GM19351 (cell line): ENCODE measurements at regions not wholly inside any gene's neighbourhood (a gene's known extent, or its start where the extent isn't known, plus 50 kb on each side); places are given as distances from the start of the nearest gene placed in this dataset.

Experiments
- ATAC-seq: cut with Tn5 transposase; IDR thresholded peaks from one replicate; pipeline ENCODE4 v1.9.1; 2021; ENCODE audit warnings: mild to moderate bottlenecking, moderate library complexity; ENCODE audit not compliant: unreplicated experiment

- no peak for ATAC-seq
Measured at GRCh38 chr16:50925758-50926357, 184.0 kb downstream of the CYLD start.

DNA sequence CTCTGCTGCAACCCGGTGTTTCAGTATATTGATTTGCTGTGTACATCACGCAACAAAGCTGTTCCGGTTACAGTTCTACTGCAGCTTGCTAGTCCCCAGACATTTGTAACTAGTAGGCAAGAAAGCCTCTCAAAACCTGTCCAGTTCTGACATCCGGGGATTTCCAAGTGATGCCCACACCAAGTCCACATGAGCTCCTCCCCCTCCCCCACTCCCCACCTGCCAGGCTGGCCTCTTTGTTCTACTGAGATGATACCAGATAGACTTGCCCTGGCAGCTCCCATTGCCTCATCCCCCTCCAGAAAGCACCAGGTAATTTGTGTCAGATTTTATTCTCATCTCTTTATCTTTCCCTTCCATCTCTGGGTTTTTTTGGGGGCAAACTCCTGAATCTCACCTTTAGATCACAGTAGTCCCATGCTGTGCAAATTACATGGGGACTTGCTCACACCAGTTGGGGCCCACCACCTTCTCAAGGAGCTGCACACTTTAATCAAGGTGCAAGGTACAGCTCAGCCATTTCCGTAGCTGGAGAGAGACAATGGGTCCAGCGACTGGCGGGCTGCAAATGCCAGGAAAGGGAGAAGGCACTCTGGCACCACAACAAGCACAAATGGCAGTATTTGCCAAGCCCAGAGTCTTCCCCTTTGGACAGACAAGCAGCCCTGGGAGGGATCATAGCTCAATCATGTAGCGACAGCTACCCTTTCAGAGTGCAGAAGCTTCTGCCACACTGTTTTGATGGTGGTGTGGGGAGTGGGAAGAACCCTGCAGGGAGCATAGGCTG, 183.1 kb downstream of the CYLD start:
- no peak for ATAC-seq

DNA sequence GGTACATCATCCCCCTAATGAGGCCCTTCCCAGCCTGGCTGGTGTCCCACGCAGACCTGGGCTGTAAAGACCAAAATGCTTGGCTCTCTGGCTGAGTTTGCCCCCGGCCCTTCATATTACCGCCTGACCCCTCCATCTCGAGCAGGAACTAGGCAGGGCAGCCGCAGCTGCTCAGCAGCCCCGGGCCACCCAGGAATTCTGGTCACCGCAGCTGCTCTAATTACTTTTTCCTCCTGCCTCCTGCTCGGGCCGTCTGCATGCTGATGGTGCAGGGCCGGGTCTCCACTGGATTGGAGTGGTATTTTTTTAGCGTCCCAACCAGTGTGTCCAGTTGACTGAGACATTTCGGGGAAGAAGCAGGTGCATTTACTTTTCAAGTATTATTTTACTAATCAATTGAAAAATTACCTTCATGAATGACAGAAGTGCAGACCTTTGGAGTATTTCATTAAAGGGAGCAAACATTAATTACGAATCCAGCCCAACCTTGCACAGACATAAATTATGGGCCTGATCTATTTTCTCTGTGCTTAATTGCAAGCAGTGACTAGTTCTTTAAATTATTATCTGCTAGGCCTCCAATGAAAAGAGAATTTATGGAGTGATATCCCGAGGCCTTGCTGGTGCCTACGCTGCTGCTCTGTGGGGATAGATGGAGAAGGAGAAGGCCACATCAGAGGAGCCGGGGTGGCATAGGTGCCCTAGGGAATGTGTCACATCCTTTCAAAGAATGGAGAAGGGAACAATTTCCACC, 176.2 kb downstream of the CYLD start:
- ATAC-seq = no peak

DNA sequence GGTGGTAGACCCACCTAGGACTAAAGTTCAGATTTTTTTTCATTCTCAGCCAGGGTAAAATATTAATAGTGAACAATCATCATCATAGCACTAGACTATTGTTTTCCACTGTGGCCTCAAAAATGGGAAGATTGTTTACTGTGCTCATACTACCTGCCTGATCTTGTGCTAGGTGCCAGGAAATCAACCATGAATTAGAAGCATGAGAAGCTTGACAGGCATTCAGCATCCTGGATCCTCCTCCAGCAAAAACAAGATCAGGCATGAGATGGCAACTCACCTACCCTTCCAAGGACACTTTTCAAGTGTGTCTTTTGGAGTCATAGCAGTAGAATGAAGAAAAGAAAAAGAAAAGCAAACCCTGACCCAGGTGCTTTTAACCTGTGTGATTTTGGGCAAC, 174.2 kb downstream of the CYLD start:
- no peak for ATAC-seq

GRCh38 chr16:50915120-50915519, 173.2 kb downstream of the CYLD start:
- no peak for ATAC-seq

GRCh38 chr16:50910736-50911100, 168.8 kb downstream of the CYLD start:
- ATAC-seq = no peak

GRCh38 chr16:50909831-50910735, 168.2 kb downstream of the CYLD start:
- no peak for ATAC-seq

DNA sequence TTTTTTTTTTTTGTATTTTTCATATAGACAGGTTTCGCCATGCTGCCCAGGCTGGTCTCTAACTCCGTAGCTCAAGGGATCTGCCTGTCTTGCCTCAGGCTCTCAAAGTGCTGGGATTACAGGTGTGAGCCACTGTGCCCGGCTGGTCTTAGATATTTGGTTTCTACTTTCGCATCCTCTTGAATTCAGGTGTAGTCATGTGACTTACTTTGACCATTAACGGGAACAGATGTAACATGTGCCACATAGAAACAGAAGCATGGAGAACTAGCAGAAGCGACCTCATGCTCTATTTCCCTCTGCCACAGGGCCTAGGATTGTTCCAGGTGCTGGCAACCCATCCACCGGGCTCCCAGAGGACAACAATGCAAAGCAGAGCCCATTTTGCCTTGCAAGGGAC, 166.6 kb downstream of the CYLD start:
- ATAC-seq = no peak

DNA sequence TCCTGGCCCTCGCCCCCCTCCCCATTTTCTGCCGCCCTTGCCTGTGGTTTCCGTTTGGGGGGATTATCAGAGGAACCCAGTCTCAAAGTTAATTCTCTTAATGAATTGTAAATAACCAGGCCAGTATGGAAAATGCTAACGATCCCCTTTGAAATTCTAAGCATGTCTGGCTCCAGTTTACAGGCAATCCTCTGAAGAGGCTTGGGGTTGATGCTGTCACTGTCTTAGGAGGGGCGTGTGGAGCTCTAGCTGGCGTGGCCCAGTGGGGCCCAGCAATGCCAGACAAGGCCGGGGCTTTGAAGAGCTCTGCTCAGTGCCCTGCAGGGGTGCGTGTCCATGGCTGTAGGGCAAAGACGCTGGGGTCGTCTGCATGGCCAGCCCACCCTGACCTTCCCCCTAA, 164.6 kb downstream of the CYLD start:
- no peak for ATAC-seq

DNA sequence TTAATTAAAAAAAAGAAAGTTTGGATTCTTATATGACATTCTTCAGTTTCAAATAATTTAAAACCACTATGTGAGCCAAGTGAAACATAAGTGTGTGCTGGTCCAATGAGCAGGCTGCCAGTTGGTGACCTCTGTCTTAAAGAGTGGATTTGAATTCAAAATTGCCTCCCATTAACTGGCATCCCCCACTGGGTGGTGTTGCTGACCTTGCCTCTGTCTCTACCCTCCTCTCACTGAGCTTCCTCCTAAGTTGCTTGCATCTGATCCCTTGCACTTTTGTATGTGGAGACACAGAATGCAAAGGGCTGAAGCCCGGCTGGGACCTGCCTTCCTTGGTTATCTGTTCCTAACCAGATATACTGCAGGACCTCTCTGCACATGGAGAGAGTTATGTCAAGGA, 160.6 kb downstream of the CYLD start:
- no peak for ATAC-seq

GRCh38 chr16:50901062-50901461, 159.2 kb downstream of the CYLD start:
- ATAC-seq = no peak

- ATAC-seq = no peak
Measured at GRCh38 chr16:50900391-50900942, 158.6 kb downstream of the CYLD start.

DNA sequence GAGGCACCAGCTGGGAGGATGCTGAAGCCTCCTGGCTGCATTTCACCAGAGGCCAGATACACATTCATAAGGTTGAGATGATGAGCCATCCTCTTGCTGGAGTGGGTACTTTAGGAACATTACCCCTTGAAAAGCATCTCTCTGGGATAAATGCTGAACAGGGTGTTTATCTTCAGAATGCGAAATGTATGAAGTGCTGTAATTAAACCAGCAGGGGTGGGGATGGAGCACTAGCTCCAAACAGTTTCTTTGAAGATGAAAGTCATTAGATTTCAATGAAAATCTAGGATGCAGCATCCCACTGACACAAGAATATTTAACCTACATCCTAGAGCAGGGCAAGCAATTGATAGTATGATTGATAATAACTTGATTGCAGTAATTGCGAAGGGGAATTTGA, 158.1 kb downstream of the CYLD start:
- no peak for ATAC-seq

- no peak for ATAC-seq
Measured at GRCh38 chr16:50889746-50890145, 147.9 kb downstream of the CYLD start.

DNA sequence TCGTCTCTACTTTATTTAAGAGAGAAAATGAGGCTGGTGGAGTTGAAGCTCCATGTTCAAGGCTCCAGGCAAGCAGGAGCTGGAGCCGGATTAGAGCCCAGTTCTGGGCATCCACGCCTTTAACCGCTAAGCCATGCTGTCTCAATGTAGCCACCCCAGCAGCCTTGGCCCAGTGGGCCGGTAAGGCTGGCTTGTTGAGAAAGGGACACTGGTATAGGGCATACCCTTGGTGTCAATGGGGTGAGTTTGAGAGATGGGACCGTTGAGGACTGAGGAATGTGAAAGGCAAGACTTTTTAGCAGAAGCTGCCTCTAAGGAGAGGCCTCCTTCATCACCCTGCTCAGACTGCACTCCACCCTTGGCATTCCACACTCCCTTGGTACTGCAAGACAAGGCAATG, 147.4 kb downstream of the CYLD start:
- no peak for ATAC-seq

- no peak for ATAC-seq
Measured at GRCh38 chr16:50888486-50889261, 146.8 kb downstream of the CYLD start.

DNA sequence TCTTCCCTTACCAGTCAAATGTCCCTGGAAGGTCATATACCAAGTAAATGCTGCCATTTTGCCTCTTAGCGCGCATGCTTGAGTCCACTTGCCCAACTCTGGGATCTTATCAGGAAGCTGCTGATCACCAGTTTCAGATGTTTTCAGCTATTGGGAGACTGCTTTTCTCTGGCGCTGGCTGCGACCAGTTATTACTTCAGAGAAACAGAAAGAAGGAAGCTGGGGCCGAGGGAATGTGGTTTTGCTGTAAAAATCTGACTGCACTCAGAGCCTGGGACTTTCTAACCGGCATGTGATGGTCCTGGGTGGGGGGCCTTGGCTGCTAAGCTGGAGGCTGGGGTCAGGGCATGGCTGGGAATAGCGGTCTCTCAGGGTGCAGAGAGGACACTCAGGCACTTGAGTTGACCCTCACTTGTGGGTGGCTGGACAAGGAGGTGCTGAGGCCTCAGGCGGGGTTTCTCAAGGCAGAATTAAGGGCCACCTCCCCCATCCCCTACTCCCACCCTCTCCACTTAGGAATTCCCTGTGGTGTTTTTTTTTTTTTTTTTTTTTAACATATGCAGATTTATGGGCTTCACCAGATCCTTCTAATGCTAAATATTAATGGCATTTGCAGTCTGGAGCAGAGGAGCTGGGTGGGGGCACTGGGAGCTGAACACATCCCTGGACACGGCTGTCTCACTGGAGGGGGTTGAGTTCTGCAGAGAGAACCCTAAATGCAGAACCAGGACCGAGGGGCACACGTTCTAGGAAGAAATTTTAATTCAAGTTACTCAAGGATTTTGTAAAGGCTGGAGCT, 145.8 kb downstream of the CYLD start:
- ATAC-seq = no peak

GRCh38 chr16:50884066-50884860, 142.4 kb downstream of the CYLD start:
- ATAC-seq = no peak
